OCI-LY7 (cell line): ENCODE measurements at regions not wholly inside any gene's neighbourhood (a gene's known extent, or its start where the extent isn't known, plus 50 kb on each side); places are given as distances from the start of the nearest gene placed in this dataset.

ENCODE experiments used
- BruUV-seq: library from RNA; stranded (reverse); fragments of 400-500 nt; replicated peaks from 2 replicates; lab custom pipeline; 2021; lab: Mats Ljungman, UMichigan
- CTCF ChIA-PET: fragments of 300-600 bp; sonication (Branson Sonifier 250); formaldehyde crosslinking; loops from one replicate; lab custom pipeline; 2022; ENCODE audit warnings: antibody characterized with exemption; ENCODE audit not compliant: unreplicated experiment; lab: Charles Lee
- POLR2A ChIA-PET: fragments of 300-600 bp; sonication (Branson Sonifier 250); formaldehyde crosslinking; loops from one replicate; lab custom pipeline; 2022; ENCODE audit warnings: antibody characterized with exemption; lab: Charles Lee
- DNase-seq: peaks from one replicate; pipeline ENCODE4 v3.0.0-alpha.2; 2015; ENCODE audit warnings: low spot score
- H2AFZ ChIP-seq: fragments of 200-600 bp; sonication (generic), shearing (Covaris generic); 2 replicates; pipeline ENCODE4 v1.6.1; 2014; ENCODE audit warnings: mild to moderate bottlenecking, antibody characterized with exemption, low read length, moderate library complexity
- H3K27ac ChIP-seq: fragments of 200-600 bp; sonication (generic); 2 replicates; pipeline ENCODE4 v1.5.1; 2014; ENCODE audit warnings: mixed run types, low read depth, mild to moderate bottlenecking, moderate library complexity, low read length, inconsistent platforms; ENCODE audit not compliant: poor library complexity, severe bottlenecking
- H3K36me3 ChIP-seq: fragments of 200-600 bp; sonication (generic); 2 replicates; pipeline ENCODE4 v1.6.1; 2014; ENCODE audit warnings: mild to moderate bottlenecking, antibody characterized with exemption, low read length, moderate library complexity, mixed read lengths; ENCODE audit not compliant: insufficient read depth
- H3K4me1 ChIP-seq: fragments of 200-600 bp; sonication (generic); 2 replicates; pipeline ENCODE4 v1.5.1; 2014; ENCODE audit warnings: mild to moderate bottlenecking, low read length; ENCODE audit not compliant: insufficient read depth, poor library complexity, severe bottlenecking
- H3K4me2 ChIP-seq: fragments of 200-600 bp; sonication (generic); 2 replicates; pipeline ENCODE4 v1.6.1; 2014; ENCODE audit warnings: mild to moderate bottlenecking, low read length
- H3K4me3 ChIP-seq: fragments of 200-600 bp; sonication (generic); 2 replicates; pipeline ENCODE4 v1.5.1; 2014; ENCODE audit warnings: mild to moderate bottlenecking, low read depth, low read length; ENCODE audit not compliant: poor library complexity, severe bottlenecking
- H3K79me2 ChIP-seq: fragments of 200-600 bp; sonication (generic); 2 replicates; pipeline ENCODE4 v1.6.1; 2016; ENCODE audit warnings: low read depth, mild to moderate bottlenecking, low read length, moderate library complexity, mixed read lengths; ENCODE audit not compliant: insufficient read depth
- H3K9me2 ChIP-seq: fragments of 200-600 bp; sonication (generic); 2 replicates; pipeline ENCODE4 v1.6.1; 2016; ENCODE audit warnings: mild to moderate bottlenecking, low read length, mixed read lengths; ENCODE audit not compliant: insufficient read depth
- H3K9me3 ChIP-seq: fragments of 200-600 bp; sonication (generic); 2 replicates; pipeline ENCODE4 v1.6.1; 2014; ENCODE audit warnings: mild to moderate bottlenecking, mixed run types, low read length, mixed read lengths
- H4K20me1 ChIP-seq: fragments of 200-600 bp; sonication (generic); 2 replicates; pipeline ENCODE4 v1.6.1; 2014; ENCODE audit warnings: mild to moderate bottlenecking, antibody characterized with exemption, low read length, moderate library complexity, mixed read lengths; ENCODE audit not compliant: insufficient read depth
- EZH2phosphoT487 ChIP-seq: fragments of 200-600 bp; sonication (generic); IDR thresholded peaks from 2 replicates; pipeline ENCODE4 v1.6.1; 2018; ENCODE audit warnings: low read depth, borderline replicate concordance, mild to moderate bottlenecking, mixed run types, antibody characterized with exemption, low read length, moderate library complexity, mixed read lengths
- intact Hi-C: fragments of 100-400 bp; cut with micrococcal nuclease; formaldehyde crosslinking; loops from one replicate; pipeline ENCODE4 v1.10.0; 2022; ENCODE audit not compliant: unreplicated experiment
- TF ChIP-seq, protein P1 (sequence below): fragments of 200-600 bp; sonication (generic); conservative IDR thresholded peaks from 2 replicates; pipeline ENCODE4 v1.5.1; 2014; ENCODE audit warnings: mild to moderate bottlenecking, antibody characterized with exemption, low read length, moderate library complexity, mixed read lengths

DNA sequence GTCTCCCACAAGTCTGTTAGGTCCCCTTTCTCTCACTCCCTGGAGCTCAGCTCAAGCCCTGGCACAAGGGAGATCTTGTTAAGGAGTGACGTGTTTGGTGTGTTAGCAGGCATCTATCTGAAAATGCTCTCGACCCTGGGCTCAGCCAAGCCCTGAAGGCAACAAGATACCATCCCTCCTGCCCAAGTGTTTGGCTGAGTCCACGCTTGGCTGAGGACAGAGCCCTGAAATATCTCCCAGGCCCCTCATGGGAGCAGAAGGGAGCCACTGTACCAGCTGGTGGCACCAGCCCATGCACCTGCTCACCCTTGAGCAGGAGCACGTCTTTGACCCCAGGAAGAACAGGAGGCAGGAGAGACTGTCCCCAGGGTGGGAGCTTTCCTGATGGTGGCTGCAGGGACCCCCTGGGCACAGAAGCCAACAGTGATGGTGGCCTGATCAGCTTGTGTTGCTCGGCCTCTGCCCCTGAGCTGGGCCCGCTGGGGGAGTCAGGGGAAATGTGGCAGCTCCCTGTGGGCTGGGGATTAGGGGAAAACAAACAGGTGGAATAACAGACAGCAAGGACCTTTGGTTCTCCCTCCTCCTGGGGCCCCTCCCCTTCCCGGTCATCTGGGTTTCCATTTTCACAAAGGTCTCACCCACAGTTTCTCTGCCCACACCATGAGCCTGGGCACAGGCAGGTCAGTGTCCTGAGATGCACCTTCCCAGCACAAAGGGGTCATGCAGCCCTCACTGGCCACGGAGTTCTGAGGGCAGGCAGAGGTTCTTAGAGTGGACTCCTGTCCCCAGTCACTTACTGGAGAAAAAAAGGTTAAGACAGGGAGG is 91.6 kb downstream of the RHOB start:
- no TSS peak for BruUV-seq
- no peaks in the 10 kb centered on the region for H3K79me2 ChIP-seq
- H4K20me1 ChIP-seq, result no peaks in the 10 kb centered on the region
- H3K4me3 ChIP-seq, result no peak overlapping the region
- H3K36me3 ChIP-seq, result no peaks in the 10 kb centered on the region
- H3K4me1 ChIP-seq, result no peaks in the 10 kb centered on the region
- H2AFZ ChIP-seq, result no peak overlapping the region
- no peak for TF ChIP-seq EZH2phosphoT487
- TF ChIP-seq, protein P1, sequence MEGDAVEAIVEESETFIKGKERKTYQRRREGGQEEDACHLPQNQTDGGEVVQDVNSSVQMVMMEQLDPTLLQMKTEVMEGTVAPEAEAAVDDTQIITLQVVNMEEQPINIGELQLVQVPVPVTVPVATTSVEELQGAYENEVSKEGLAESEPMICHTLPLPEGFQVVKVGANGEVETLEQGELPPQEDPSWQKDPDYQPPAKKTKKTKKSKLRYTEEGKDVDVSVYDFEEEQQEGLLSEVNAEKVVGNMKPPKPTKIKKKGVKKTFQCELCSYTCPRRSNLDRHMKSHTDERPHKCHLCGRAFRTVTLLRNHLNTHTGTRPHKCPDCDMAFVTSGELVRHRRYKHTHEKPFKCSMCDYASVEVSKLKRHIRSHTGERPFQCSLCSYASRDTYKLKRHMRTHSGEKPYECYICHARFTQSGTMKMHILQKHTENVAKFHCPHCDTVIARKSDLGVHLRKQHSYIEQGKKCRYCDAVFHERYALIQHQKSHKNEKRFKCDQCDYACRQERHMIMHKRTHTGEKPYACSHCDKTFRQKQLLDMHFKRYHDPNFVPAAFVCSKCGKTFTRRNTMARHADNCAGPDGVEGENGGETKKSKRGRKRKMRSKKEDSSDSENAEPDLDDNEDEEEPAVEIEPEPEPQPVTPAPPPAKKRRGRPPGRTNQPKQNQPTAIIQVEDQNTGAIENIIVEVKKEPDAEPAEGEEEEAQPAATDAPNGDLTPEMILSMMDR, result no peak
- DNase-seq, result no peak
- no peak overlapping the region for H3K27ac ChIP-seq
- ChIA-PET CTCF (no interaction called here), POLR2A (interaction anchor here (0.7 kb wide), 1 partner anchor 12 kb away, joined by 3 read pairs; no protein-coding TSS in a partner anchor)
- no peak overlapping the region for H3K4me2 ChIP-seq
- no peaks in the 10 kb centered on the region for H3K9me2 ChIP-seq
- no peaks in the 10 kb centered on the region for H3K9me3 ChIP-seq
- intact Hi-C loops, result no loop called here

DNA sequence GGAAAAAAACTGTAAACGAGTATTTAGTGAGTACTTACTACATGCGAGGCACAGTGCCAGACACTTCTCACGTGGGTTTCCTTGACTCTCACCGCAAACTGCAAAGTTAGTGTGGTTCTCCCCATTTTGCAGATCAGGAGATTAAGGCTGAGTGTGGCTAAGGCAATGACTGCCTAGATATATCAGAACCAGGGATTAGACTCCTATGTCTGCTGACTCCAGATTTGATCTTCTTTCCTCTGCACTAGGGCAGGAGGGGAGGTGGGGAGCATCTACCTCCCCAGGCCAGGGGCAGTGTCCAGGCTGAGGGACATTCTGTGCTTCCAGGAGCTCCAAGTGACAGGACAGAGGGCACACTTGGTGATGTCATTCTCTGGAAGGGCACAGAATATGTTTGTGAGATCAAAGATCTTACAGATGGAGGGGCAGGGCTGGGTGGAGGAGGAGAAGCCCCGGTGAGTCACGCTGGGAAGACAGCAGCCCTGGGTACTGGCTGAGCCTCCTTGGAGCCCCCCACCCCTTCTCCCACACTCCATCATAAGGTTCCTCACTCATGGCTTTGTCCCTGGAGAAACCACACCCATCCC is 92.4 kb downstream of the RHOB start:
- no peak for TF ChIP-seq EZH2phosphoT487
- TF ChIP-seq, protein P1, result no peak
- Histone ChIP-seq H3K36me3 (no peaks in the 10 kb centered on the region), H3K27ac (no peak overlapping the region), H3K9me2 (no peaks in the 10 kb centered on the region), H3K4me1 (no peaks in the 10 kb centered on the region), H4K20me1 (no peaks in the 10 kb centered on the region), H3K4me3 (no peak overlapping the region), H3K4me2 (no peak overlapping the region), H3K9me3 (no peaks in the 10 kb centered on the region), H2AFZ (no peak overlapping the region), H3K79me2 (no peaks in the 10 kb centered on the region)
- BruUV-seq, result no TSS peak
- intact Hi-C loops, result no loop called here
- CTCF ChIA-PET, result no interaction called here
- POLR2A ChIA-PET, result no interaction called here
- no peak for DNase-seq
